Transverse colon (tissue), 3 donors: ENCODE measurements at regions not wholly inside any gene's neighbourhood (a gene's known extent, or its start where the extent isn't known, plus 50 kb on each side); places are given as distances from the start of the nearest gene placed in this dataset.

Experiments used
- CTCF ChIP-seq, 5 experiments: fragments of 200-600 bp in 3 of 5; fragments of 450-650 bp in 2 of 5; sonication (generic) in 3 of 5; IDR thresholded peaks; 1 replicate in 2 of 5; 2 replicates in 3 of 5; pipeline ENCODE4 v1.5.1; 2016 to 2017; ENCODE audit warnings: antibody characterized with exemption in 5 of 5, inconsistent platforms in 3 of 5, mild to moderate bottlenecking in 2 of 5, moderate library complexity in 1 of 5
- EP300 ChIP-seq: sonication (generic); formaldehyde crosslinking; IDR thresholded peaks from one replicate; pipeline ENCODE4 v1.6.1; 2017; ENCODE audit warnings: antibody characterized with exemption, low read depth
- POLR2A ChIP-seq: fragments of 450-650 bp; IDR thresholded peaks from one replicate; pipeline ENCODE4 v1.6.1; 2016; ENCODE audit warnings: antibody characterized with exemption, mild to moderate bottlenecking, moderate library complexity

- no peak for TF ChIP-seq POLR2A
- TF ChIP-seq CTCF (IDR thresholded peaks at IDR 0.05), result no peak
- no peak for TF ChIP-seq EP300
These were observed 157.7 kb upstream of the ZNF267 start for GRCh38 chr16:31715915-31716314.
